ENCODE measurements at regions not wholly inside any gene's neighbourhood (a gene's known extent, or its start where the extent isn't known, plus 50 kb on each side); places are given as distances from the start of the nearest gene placed in this dataset.

- no peak overlapping the region for H2BK12ac ChIP-seq (ENCODE audit: low read depth, low read length)
- POLR2A ChIA-PET (ENCODE audit: partially characterized antibody), result no interaction called here
- H3K4me2 ChIP-seq (ENCODE audit: insufficient read depth in 1 of 2, low read depth in 2 of 2, low read length in 2 of 2), result no peak overlapping the region
- H3K27me3 ChIP-seq (replicated peaks in 1 of 4; ENCODE audit: control insufficient read depth in 3 of 4, extremely low read depth in 1 of 4, insufficient read depth in 3 of 4, low read length in 3 of 4), result no peaks in the 10 kb centered on the region
- H4K20me1 ChIP-seq (replicated peaks in 1 of 2; ENCODE audit: control insufficient read depth in 1 of 2, insufficient read depth in 2 of 2, low read length in 2 of 2), result no peaks in the 10 kb centered on the region
- no peaks in the 10 kb centered on the region for H3K79me1 ChIP-seq (ENCODE audit: low read depth, low read length)
- no peak overlapping the region for H3K14ac ChIP-seq (ENCODE audit: insufficient read length)
- H3K23me2 ChIP-seq (ENCODE audit: low read depth, low read length), result no peaks in the 10 kb centered on the region
- no peak overlapping the region for H4K5ac ChIP-seq (ENCODE audit: insufficient read length, low read depth, low read length)
- no peak overlapping the region for H2AFZ ChIP-seq (ENCODE audit: low read length)
- no peak overlapping the region for H3K23ac ChIP-seq (ENCODE audit: insufficient read length)
- no peaks in the 10 kb centered on the region for H3K36me3 ChIP-seq (ENCODE audit: control insufficient read depth in 2 of 4, insufficient read depth in 4 of 4, low read length in 3 of 4)
- 87% methylated on average over 2 of the region's 2 CpGs; no CpG with 5 or more reads in 1 of the 2 experiments for WGBS, 2 experiments (ENCODE audit: extremely low coverage in 1 of 2, insufficient coverage in 1 of 2, insufficient read length in 1 of 2, insufficient replicate concordance in 2 of 2, low coverage in 1 of 2, low lambda C conversion rate in 2 of 2, missing lambda C conversion rate in 1 of 2)
- no peak overlapping the region for H3K27ac ChIP-seq (ENCODE audit: low read depth, low read length)
- peaks cover 0 to 5% (median 1%) of the 10 kb centered on the region in 4 experiments; a peak in 3 of 7 replicates for H3K4me1 ChIP-seq (replicated peaks in 1 of 4; ENCODE audit: control insufficient read depth in 3 of 4, insufficient read depth in 4 of 4, low read length in 3 of 4)
- H3K56ac ChIP-seq (replicated peaks; ENCODE audit: insufficient read length, low read depth, low read length), result no peak overlapping the region
- no peak overlapping the region for H4K91ac ChIP-seq (replicated peaks; ENCODE audit: insufficient read length, low read length)
- CTCF ChIA-PET (ENCODE audit: partially characterized antibody), result interaction anchor here (1.0 to 1.4 kb wide), 2 partner anchors 12 to 287 kb away, joined by 3 to 4 read pairs; no protein-coding TSS in a partner anchor
- H2BK15ac ChIP-seq (ENCODE audit: low read length), result no peak overlapping the region
- H3K4ac ChIP-seq (replicated peaks; ENCODE audit: insufficient read length, low read depth, low read length), result no peak overlapping the region
- no peak overlapping the region for H3K9ac ChIP-seq (replicated peaks in 1 of 4; ENCODE audit: extremely low read depth in 1 of 4, low read depth in 3 of 4, low read length in 3 of 4)
- FAIRE-seq (no peak), DNase-seq (ENCODE audit: low read depth in 1 of 2, low spot score in 2 of 2) (no peak)
- no peaks in the 10 kb centered on the region for H3K79me2 ChIP-seq (ENCODE audit: control insufficient read depth in 1 of 2, insufficient read depth in 2 of 2, low read length in 2 of 2)
- TF ChIP-seq BCL11A (IDR thresholded peaks at IDR 0.05; ENCODE audit: low read depth in 2 of 2, low read length in 2 of 2) (no peak), SIX5 (IDR thresholded peaks at IDR 0.05; ENCODE audit: low read depth, low read length) (no peak), CBX5 (IDR thresholded peaks at IDR 0.05; ENCODE audit: low read depth, low read length) (no peak), TAF1 (IDR thresholded peaks at IDR 0.05; ENCODE audit: low read depth, low read length) (no peak), TEAD4 (IDR thresholded peaks at IDR 0.05; ENCODE audit: low read depth, low read length) (no peak), CTBP2 (IDR thresholded peaks at IDR 0.05; ENCODE audit: borderline replicate concordance, insufficient read depth, insufficient read length, low read length) (no peak)
- no peak overlapping the region for H3K4me3 ChIP-seq (ENCODE audit: extremely low read depth in 1 of 4, insufficient read depth in 2 of 4, low read depth in 3 of 4, low read length in 4 of 4)
- no peak overlapping the region for H4K8ac ChIP-seq (ENCODE audit: extremely low read depth, insufficient read depth, low read length)
- no peak overlapping the region for H2BK20ac ChIP-seq (ENCODE audit: low read length)
- H3K9me3 ChIP-seq (ENCODE audit: insufficient read depth in 2 of 2, low read depth in 1 of 2, low read length in 1 of 2), result no peaks in the 10 kb centered on the region
- no peak overlapping the region for H2AK5ac ChIP-seq (ENCODE audit: low read depth, low read length)
- no peak overlapping the region for H2BK5ac ChIP-seq (ENCODE audit: low read depth, low read length)
- no peak overlapping the region for H3K18ac ChIP-seq (ENCODE audit: extremely low read depth, low read length)
- no peak overlapping the region for H2BK120ac ChIP-seq (replicated peaks; ENCODE audit: low read depth, low read length)
Observed at GRCh38 chr2:59297816-59298215, 1056.7 kb upstream of the FANCL start.
